BJ (cell line): ENCODE measurements at regions not wholly inside any gene's neighbourhood (a gene's known extent, or its start where the extent isn't known, plus 50 kb on each side); places are given as distances from the start of the nearest gene placed in this dataset.

Experiments used
- CTCF ChIA-PET: fragments of 350-600 bp; formaldehyde crosslinking; extraction: SDS; loops from one replicate; lab custom pipeline; 2021; ENCODE audit warnings: antibody characterized with exemption, inconsistent platforms; lab: Yijun Ruan, JAX
- POLR2A ChIA-PET: fragments of 300-600 bp; sonication (Branson Sonifier 250); formaldehyde crosslinking; extraction: SDS; loops from one replicate; lab custom pipeline; 2021; ENCODE audit warnings: antibody characterized with exemption; lab: Charles Lee
- DNase-seq: peaks from one replicate; pipeline ENCODE4 v3.0.0-alpha.2; 2011; ENCODE audit warnings: low read depth
- H3K27me3 ChIP-seq: 2 replicates; pipeline ENCODE4 v1.6.0; 2011; ENCODE audit warnings: low read length; ENCODE audit not compliant: control insufficient read depth, insufficient read depth
- H3K36me3 ChIP-seq: 2 replicates; pipeline ENCODE4 v1.5.1; 2011; ENCODE audit warnings: low read length; ENCODE audit not compliant: control insufficient read depth, insufficient read depth
- H3K4me3 ChIP-seq: 2 replicates; pipeline ENCODE4 v1.5.1; 2011; ENCODE audit warnings: low read depth, mild to moderate bottlenecking, control low read depth, low read length
- CTCF ChIP-seq: IDR thresholded peaks from 2 replicates; pipeline ENCODE4 v1.5.1; 2011; ENCODE audit warnings: low read depth, mild to moderate bottlenecking, control low read depth, inconsistent platforms, low read length, moderate library complexity; ENCODE audit not compliant: insufficient read depth

- ChIA-PET POLR2A (no interaction called here), CTCF (no interaction called here)
- Histone ChIP-seq H3K4me3 (no peak overlapping the region), H3K27me3 (no peaks in the 10 kb centered on the region), H3K36me3 (no peaks in the 10 kb centered on the region)
- no peak for DNase-seq
- no peak for TF ChIP-seq CTCF
Measured at GRCh38 chr20:4088766-4089165, 59.9 kb upstream of the SMOX start.

- no peak overlapping the region for H3K4me3 ChIP-seq
- ChIA-PET POLR2A (no interaction called here), CTCF (no interaction called here)
- DNase-seq = no peak
- no peaks in the 10 kb centered on the region for H3K36me3 ChIP-seq
- no peak for TF ChIP-seq CTCF
- H3K27me3 ChIP-seq = no peaks in the 10 kb centered on the region
Measured at GRCh38 chr20:4087923-4088322, 60.7 kb upstream of the SMOX start.

GRCh38 chr20:4086771-4087687 is 61.6 kb upstream of the SMOX start:
- no peak for DNase-seq
- no peaks in the 10 kb centered on the region for H3K36me3 ChIP-seq
- ChIA-PET POLR2A (no interaction called here), CTCF (interaction anchor here (5.1 to 6.5 kb wide), 2 partner anchors 15 to 76 kb away, joined by 50 to 56 read pairs; no protein-coding TSS in a partner anchor)
- no peak overlapping the region for H3K4me3 ChIP-seq
- H3K27me3 ChIP-seq = no peaks in the 10 kb centered on the region
- TF ChIP-seq CTCF = no peak

- POLR2A ChIA-PET = interaction anchor here (1.3 kb wide), 1 partner anchor 71 kb away, joined by 5 read pairs; no protein-coding TSS in a partner anchor
- no peak for TF ChIP-seq CTCF
- Histone ChIP-seq H3K27me3 (no peaks in the 10 kb centered on the region), H3K4me3 (no peak overlapping the region), H3K36me3 (no peaks in the 10 kb centered on the region)
- CTCF ChIA-PET = interaction anchor here (0.6 to 6.5 kb wide), 32 partner anchors 9 to 333 kb away, joined by 3 to 56 read pairs (median 5); partner anchors contain the start of genes AP5S1 and CENPB
- DNase-seq = no peak
Measured at GRCh38 chr20:4084721-4085120, 63.9 kb upstream of the SMOX start.

GRCh38 chr20:4084096-4084495 is 64.5 kb upstream of the SMOX start:
- ChIA-PET POLR2A (no interaction called here), CTCF (interaction anchor here (0.9 to 6.5 kb wide), 12 partner anchors 8 to 331 kb away, joined by 3 to 56 read pairs (median 6); partner anchors contain the start of gene CENPB)
- H3K27me3 ChIP-seq = no peaks in the 10 kb centered on the region
- DNase-seq = no peak
- H3K36me3 ChIP-seq = no peaks in the 10 kb centered on the region
- TF ChIP-seq CTCF = no peak
- no peak overlapping the region for H3K4me3 ChIP-seq
